GM21786 (cell line): ENCODE measurements at regions not wholly inside any gene's neighbourhood (a gene's known extent, or its start where the extent isn't known, plus 50 kb on each side); places are given as distances from the start of the nearest gene placed in this dataset.
"Not testable (repeated sequence)": the region's sequence is repeated elsewhere in the genome, so short reads cannot be mapped to it uniquely, and the experiment has no call there.

Experiments used
- ATAC-seq: cut with Tn5 transposase; IDR thresholded peaks from one replicate; pipeline ENCODE4 v1.9.1; 2021; ENCODE audit not compliant: unreplicated experiment

DNA sequence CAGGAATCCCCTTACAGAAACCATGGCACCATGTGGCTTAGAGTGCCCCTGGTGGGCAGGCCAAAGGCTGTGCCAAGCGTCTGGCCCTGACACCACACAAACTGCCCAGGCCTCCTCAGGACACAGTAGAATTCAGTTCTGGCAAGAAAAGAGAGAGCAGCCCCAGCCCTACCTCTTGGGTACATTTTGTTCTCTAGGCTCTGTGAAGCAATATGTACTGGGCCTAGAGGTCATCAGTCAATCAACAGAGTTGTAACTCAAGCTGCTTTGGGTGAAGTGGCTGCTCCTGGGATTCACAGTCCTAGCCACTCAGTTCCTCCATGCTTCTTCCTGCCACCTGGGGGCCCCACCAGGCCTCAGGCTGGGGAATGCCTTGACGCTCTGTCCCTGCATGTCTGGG, 158.1 kb upstream of the MAMLD1 start:
- no peak for ATAC-seq

DNA sequence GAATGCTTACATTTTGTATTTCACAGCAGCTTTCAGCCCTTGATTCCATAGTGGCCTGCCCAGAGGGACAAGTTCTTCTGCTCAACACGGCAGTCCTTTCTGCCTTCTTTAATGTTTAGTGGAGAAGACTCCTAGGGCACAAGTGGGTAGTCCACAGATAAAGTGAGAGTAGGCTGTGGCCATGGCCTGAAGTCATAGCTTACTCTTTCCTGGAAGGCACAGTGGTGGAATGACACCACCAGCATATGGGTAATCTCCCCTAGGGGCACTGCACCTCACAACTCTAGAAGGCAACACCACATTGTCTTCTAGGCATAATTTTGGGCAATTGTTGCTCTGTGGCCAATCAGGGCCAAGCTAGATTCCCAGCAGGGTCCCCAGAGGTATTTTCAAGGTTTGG, 155.4 kb upstream of the MAMLD1 start:
- ATAC-seq, result no peak

DNA sequence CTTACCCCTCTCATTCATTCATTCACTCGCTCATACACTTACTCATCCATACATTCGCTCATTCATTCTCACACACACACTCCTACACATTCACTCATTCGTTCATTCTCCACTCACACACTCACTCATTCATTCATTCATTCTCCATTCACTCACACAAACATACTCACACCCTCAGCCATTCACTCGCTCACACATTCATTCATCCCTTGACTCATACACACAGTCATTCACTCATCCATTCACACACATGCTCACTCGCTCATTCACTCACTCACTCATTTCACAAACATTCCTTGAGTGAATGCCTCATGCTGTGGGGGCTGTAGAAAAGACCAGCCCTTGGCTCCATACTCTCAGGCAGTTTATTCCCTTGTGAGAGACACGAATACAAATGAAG, 151.1 kb upstream of the MAMLD1 start:
- no peak for ATAC-seq

DNA sequence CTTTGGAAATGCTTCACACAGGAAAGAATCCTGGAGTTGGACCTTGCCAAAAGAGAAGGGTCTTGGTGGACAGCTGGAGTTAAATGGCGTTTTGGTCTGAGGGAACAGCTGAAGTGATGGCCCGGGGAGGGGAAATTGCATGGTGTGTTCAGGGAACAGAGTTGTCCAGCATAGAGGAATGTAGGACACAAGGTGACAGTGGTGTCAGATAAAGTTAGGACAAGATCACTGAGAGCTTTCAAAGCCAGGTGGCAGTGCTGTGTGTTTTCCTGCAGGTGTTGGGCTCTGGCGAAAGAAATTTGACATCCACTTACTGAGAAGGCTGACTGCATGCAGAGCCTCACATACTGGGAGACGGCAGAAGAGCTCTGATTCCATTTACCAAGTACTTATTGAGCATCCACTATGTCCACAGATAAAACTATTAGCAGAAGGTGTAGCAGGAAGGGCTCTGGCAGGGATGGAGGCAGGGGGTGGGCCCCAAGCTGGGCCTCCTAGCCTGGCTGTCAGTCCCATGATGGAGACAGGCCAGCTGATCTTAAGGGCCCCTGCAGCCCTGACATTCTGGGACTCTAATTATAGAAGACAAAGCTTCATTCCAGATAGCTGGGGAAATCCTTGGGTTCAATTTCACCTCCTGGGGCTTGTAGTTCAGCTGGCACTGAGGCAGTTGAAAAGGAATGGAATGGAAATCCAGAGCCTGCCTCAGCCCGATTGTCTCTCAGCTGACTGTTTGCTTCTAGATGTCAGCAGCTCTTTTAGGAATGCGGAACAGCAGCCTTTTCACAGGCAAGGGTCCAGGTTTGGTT, 150.2 kb upstream of the MAMLD1 start:
- ATAC-seq, result no peak

DNA sequence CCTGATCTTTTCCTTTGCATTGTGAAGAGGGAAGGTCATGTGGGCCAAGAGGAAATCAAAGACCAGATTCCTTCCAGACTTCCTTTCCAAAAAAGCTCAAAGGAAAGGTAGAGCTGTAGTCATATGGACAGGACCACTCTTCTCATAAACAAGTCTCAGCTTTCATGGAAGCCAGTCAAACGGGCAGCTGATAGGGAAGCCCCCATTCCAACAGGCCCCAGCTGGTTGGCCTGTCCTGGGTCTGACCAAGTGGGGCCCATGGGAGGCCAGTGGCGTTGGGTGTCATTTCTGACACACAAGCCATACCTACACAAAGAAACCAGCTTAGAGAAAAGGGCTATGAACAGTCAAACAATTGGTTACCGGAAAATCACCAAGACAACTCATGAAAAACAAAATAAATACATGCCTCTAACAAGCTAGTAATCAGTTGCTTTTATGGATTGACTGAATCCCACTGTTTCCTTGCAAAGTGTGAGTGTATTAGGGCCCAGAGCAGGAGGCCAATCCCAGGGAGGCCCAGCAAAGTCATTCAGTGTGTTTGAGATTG, 149.6 kb upstream of the MAMLD1 start:
- no peak for ATAC-seq

DNA sequence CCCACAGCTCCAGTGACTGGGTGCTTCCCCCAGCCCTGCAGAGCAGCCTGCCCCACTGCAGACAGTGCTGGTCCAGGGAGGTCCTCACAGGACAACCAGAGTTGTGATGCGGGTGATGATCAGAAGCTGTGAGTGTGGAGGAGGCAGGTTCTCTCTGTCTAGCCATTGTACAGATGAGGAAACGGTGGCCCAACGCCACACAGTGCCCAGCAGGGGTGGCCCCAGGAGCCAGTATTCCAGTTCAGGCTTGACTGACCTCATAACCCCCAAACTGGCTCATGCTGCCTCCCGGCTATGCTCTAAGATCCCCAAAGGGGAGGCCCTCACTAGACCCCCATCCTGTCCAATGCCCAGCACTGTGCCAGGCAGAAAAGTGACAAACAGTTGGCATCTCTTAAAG, 147.1 kb upstream of the MAMLD1 start:
- ATAC-seq, result not testable (repeated sequence)

DNA sequence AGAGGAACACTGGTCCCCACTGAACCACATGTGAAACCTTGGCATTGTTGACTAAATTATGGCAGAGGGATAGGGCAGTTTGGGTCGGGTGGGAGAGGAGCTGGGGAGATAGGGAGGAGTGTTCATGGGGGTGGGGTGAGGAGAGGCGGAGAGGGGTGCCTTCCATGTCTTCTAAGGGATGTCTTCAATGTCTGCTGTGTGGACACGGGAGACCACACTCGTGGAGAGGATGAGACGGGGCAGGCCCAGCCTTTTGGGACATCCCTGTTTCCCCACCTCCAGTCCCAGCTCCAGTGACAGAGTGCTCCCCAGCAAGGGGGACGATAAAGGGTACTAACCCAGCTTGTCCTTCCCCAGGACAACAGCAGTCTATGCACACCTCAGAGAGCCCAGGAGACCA, 146.4 kb upstream of the MAMLD1 start:
- ATAC-seq, result no peak

DNA sequence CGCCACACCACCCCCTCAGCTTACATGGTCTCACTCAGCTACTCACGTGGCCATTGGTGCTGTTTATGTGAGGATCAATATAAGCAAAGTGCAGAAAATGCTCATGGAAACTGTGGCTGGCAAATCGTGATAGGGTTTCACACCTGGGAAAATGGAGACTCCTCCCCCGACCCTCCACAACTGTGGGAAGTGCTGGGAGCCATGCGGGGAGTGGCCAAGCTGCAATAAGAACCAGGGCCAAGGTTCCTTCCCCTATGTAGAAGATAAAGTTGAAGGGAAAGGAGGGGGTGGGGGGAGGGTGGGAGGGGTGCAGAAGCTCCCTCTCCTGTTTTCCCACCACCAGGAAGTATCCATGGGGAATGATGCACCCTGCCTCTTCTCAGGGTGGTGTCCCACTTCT, 145.5 kb upstream of the MAMLD1 start:
- no peak for ATAC-seq

DNA sequence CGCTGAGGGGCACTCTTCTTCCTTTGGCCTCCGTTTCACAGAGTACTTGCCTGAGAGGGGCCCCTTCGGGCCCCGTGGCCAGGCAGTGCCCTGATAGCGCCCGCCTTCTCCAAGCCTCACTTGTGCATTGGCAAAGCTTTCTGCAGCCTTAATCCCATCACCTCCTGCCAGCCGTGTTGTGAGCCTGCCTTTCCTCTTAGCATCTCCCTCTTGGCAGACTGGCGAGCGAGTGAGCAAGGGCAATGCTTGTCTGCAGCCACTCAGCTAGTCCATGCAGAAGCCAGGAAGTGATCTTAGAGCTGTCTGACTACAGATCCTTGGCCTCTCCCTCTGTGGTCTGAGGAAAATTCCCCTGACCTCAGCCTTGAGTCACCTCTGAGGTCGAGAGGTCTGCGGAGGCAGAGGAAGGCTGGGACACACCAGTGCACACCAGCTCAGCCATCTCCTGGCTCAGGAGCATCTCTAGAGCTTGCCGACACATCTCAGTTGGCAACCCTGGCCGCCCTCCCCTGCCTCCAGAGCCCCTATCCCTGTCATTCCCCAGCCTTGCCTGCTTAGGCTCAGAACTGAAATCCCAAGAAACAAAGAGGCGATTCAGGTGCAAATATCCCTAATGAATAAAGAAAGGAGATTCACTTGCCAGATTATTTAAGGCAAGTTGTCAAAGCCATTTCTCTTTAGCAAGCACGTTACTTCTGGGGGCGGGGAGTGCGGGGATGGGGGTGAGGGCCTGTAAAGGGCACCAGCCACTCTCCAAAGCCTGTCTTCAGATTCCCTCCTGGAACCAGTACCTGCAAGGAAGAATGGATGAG, 143.5 kb upstream of the MAMLD1 start:
- no peak for ATAC-seq

DNA sequence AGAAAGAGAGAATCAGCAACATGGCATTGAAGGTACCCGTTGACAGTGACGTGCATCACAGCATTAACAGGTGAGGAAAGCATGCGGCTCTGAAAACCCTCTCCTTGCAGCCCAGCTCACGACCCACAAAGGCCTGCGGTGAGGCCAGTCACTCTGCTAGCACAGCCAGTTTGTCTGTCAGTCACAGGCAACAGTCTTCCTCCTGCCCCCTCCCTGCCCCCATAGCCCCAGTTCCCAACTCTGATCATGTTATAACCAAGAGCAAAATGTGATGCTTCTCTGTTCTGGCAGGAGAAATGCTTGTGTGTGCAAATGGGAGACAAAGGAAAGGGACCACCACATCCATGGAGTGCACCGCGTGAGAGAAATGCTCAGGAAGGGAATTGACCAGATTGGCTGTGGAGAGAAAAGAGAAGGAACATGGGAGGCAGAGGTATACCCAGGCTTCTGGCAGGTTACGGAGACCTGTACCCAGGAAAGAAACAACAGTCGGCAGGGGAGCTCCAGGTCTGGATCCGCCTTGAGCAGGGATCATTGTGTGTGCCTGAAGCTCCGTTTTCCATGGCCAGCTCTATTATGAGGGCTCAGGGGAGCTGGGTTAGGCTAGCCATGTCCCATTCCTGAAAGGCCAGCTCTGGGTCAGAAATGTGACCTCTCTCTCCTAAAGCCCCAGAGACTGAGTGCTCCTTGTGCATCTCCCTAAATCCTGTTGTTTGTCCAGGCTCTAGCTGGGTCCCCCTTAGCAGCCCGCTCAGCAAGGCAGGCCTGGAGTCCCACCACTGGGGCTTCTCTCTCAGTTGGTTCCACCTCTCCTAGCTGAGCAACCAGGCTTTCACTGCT, 139.7 kb upstream of the MAMLD1 start:
- no peak for ATAC-seq

DNA sequence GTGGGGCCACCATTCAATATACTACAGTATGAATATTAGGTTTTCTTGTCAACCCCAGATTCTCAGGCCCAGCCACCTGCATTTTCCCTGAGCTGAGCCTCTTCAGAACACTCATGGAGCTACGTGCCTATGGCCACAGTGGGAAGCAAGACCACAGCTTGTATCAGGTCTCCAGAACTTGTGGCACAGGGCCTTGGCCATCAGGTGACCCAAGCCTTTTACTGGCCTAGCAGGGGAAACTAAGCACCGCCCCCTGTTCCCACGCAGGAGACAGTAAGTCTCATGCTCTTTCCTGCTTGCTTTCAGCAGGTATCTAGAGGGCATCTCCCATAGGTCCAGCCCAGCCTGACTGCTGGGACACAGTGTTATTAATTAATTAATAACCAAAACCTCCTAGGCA, 138.4 kb upstream of the MAMLD1 start:
- no peak for ATAC-seq

DNA sequence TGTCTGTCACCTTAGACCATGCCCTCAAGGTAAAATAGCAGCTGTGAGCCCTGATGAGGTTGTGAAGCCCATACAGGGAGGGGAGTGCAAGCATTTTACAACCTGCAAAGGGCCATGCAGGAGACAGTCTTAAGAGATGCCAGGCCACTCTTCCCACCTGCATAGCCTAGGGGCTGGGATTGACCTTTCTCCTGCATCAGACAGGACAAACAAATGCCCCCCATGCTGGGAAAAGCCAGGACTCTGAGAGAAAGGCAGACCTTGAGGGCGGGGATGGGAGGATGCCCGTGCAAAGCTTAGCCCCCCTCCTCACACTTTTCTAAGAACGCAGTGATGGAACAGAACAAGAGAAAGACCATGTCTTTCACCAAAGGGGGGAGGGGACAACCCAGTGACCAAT, 137.9 kb upstream of the MAMLD1 start:
- no peak for ATAC-seq

DNA sequence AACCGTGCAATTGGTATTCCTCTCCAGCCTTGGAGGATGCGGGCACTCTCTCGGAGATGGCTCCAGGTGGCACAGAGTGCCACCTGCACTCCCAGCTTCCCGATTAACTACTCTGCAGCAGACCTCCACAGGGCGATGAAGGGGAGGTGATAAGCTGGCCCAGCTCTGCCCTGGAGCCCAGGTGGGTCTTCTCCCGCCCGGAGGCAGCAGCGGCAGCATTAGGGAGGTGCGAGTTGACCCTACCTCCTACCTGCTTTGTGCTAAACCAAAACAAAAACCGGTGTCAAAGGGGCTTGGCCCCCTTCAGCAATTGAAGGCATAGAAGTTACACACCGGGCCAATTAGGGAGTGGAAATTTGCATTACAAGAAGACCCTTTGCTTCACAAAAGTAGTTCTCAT, 137.4 kb upstream of the MAMLD1 start:
- no peak for ATAC-seq

DNA sequence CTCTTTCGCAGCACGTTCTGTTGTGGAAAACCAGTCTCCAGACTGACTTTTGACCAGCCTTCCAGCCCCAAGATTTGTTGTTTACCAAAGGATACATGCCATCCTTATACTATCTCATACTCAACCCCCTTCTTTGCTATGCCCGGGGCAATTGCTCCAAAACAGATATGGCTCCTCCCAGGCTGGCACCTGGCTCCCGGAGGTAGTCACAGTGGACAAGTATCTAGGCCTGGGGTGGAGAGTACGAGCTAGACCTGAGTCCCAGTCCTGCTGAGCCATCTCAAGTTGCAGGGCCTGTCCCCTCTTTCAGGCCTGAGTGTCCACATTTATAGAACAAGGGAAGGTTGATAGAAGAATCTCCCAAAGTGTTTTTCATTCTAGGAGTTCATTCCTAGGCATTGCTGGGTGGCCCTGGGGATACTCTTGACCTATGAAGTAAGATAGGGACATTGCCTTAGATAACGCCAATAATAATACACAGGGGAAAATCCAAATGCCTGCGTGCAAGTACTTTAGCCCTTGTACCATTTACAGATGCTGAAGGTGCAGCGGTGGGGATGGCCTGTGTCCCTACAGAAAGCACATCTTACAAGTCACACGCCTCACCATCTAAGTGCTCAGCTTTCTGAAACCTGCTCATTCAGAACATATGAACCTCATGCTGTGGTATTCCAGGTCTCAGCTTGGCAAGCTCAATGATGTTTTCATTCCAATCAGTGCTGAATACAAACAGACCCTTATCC, 136.7 kb upstream of the MAMLD1 start:
- no peak for ATAC-seq

DNA sequence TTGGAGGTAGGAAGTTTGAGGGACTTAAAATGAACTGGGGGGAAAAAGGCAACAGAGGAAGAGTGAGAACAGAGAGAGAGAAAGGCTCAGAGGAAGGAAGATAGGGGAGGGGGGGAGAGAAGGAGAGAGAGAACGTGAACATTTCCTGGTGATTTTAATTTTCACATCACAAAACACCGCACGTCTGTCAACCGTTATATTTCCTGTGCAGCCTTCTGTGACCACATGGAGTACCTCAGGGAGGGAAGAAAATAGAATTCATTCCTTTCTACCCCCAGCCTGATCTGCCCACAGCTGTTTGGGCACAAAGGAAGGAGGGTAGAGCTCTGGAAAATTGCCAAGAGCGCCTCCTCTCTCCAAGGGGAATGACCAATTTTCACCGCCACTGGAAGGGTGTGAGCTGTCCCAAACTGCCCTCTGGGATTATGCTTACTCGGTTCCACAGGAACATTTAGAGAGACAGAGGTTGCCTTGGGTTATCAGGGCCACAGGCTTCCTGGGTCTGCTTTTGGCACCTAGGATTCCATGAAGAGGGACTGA, 135.7 kb upstream of the MAMLD1 start:
- no peak for ATAC-seq

DNA sequence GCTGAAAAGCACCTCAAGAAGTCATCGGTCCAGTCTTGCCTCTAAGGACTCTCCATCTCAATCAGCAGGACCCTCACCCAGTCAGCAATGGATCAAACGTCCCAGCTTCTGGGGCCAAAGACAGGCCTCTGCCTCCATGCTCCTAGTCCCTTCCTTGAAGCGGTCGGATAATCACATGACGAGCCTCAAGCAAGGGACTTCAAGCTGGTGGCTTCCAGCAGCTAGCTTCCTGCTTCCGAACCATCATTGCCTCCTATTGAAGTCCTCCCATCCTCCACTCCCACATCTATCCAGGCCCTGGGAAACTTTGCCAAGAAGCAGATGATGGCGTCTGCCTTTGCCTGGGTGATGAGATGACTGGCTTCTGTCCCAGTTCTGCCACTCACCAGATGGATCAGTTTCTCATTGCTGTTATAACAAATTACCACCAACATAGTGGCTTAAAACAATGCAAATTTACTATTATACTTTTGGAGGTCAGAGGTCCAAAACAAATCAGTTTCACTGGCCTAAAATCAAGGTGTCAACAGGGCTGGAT, 135.2 kb upstream of the MAMLD1 start:
- ATAC-seq, result no peak

DNA sequence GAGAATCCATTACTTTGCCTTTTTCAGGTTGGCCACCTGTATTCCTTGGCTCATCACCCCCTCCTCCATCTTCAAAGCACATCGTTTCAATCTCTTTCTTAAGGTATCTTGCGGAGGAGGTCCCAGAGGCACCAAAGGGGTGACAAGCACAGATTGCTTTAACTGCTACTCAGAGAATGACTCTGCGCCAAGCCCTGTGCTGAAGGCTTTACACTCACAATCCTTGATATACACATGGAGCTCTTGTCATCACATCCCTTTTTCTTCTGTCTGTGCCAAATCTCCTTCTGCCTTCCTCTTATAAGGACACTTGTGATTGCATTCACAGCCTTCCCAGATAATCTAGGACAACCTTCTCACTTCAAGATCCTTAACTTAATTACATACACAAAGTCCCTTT, 134.7 kb upstream of the MAMLD1 start:
- ATAC-seq, result no peak

DNA sequence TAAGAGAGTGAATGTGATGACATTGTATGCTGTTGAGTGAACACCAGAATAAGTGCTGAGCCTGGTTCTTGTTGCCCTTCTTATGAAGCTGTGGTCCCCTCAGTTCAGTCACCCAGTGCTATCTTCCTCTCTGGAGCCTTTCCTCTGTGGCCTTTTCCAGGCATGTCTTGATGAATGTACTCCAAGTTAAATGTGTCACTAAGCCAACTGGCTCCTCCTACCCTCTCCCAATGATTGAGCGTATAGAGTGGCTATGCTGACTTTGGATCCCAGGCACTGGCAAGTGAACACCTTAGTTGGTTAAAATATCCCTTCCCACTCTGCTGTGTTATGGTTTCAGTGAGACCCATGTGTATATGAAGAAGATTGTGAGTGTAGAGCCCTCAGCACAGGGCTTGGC, 134.1 kb upstream of the MAMLD1 start:
- no peak for ATAC-seq

DNA sequence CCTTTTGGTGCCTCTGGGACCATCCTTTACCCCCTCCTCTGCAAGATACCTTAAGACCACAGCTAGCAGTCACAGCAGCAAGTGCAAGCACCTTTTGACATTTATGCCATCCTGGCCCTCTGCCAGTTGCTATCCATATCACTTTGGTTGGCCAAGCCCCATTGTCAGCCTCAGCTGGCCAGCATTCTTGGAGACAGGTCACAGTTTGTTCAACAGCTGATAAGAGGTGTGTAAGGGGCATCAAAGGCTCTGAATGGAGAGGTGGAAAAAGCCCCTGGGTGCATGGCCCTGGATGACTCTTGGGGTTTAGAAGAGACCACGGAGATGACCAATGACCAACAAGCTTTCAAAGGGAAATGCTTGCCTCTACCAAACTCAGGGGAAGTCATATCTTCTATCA, 133.6 kb upstream of the MAMLD1 start:
- no peak for ATAC-seq

DNA sequence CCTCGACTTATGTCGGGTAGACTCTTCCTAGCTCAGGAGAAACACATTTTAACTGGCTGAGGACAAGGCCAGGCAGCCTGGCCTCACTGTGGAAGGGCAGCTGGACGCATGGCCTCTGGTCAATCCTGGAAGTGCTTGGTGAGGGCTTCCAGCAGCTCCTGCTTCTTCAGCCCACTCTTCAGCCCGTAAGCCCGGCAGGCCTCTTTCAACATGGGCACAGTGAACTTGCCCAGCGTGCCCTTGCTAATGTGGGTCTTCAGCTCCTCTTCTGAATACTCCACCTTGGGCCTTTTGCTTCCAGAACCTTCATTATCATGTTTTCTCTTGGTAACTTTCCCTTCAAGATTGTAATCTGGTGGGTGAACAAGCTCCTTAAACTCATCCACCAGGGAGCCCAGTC, 132.2 kb upstream of the MAMLD1 start:
- ATAC-seq, result not testable (repeated sequence)
